Suprapubic skin (tissue), 4 donors: ENCODE measurements at regions not wholly inside any gene's neighbourhood (a gene's known extent, or its start where the extent isn't known, plus 50 kb on each side); places are given as distances from the start of the nearest gene placed in this dataset.

Experiments
- DNase-seq, 2 donors: peaks; one replicate each; pipeline ENCODE4 v3.0.0-alpha.2; 2019; ENCODE audit warnings: low spot score in 2 of 2
- H3K27ac ChIP-seq: fragments of 200-600 bp; sonication (generic); one replicate; pipeline ENCODE4 v1.5.1; 2019
- H3K27me3 ChIP-seq: fragments of 200-600 bp; sonication (generic); one replicate; pipeline ENCODE4 v1.5.1; 2019
- H3K36me3 ChIP-seq: fragments of 200-600 bp; sonication (generic); one replicate; pipeline ENCODE4 v1.5.1; 2019
- H3K4me1 ChIP-seq: fragments of 200-600 bp; sonication (generic); one replicate; pipeline ENCODE4 v1.5.1; 2019
- H3K4me3 ChIP-seq: fragments of 200-600 bp; sonication (generic); one replicate; pipeline ENCODE4 v1.5.1; 2019; ENCODE audit warnings: mild to moderate bottlenecking
- H3K9me3 ChIP-seq: fragments of 200-600 bp; sonication (generic); one replicate; pipeline ENCODE4 v1.5.1; 2019
- CTCF ChIP-seq, 2 donors: fragments of 200-600 bp in 1 of 2; fragments of 450-650 bp in 1 of 2; sonication (generic) in 1 of 2; IDR thresholded peaks; one replicate each; pipeline ENCODE4 v1.5.1; 2016 to 2019; ENCODE audit warnings: antibody characterized with exemption in 2 of 2, mild to moderate bottlenecking in 1 of 2, moderate library complexity in 1 of 2
- EP300 ChIP-seq: sonication (generic); formaldehyde crosslinking; IDR thresholded peaks from one replicate; pipeline ENCODE4 v1.6.1; 2017; ENCODE audit warnings: antibody characterized with exemption
- POLR2A ChIP-seq, 2 donors: fragments of 450-650 bp; IDR thresholded peaks; one replicate each; pipeline ENCODE4 v1.6.1; 2017; ENCODE audit warnings: antibody characterized with exemption in 2 of 2, mild to moderate bottlenecking in 2 of 2, moderate library complexity in 2 of 2
- POLR2AphosphoS5 ChIP-seq, 3 donors: sonication (generic); formaldehyde crosslinking; IDR thresholded peaks; one replicate each; pipeline ENCODE4 v1.6.1; 2017; ENCODE audit warnings: antibody characterized with exemption in 3 of 3
- WGBS: methylation state at CpG from one replicate; pipeline ENCODE4 v1.1.5; 2018; 5-methylcytosine and 5-hydroxymethylcytosine counted together

- no peaks in the 10 kb centered on the region for H3K36me3 ChIP-seq
- H3K27me3 ChIP-seq: no peaks in the 10 kb centered on the region
- DNase-seq: no peak
- no peak overlapping the region for H3K27ac ChIP-seq
- no peaks in the 10 kb centered on the region for H3K9me3 ChIP-seq
- 94% methylated on average over 4 of the region's 9 CpGs for WGBS
- TF ChIP-seq POLR2AphosphoS5 (IDR thresholded peaks at IDR 0.05): no peak
- TF ChIP-seq EP300: no peak
- no peak for TF ChIP-seq POLR2A (IDR thresholded peaks at IDR 0.05)
- no peak overlapping the region for H3K4me3 ChIP-seq
- H3K4me1 ChIP-seq: no peaks in the 10 kb centered on the region
Measured at GRCh38 chr5:105982526-105982925, 1688.2 kb downstream of the EFNA5 start.

- no peak for DNase-seq
- Histone ChIP-seq H3K36me3 (no peaks in the 10 kb centered on the region), H3K9me3 (no peaks in the 10 kb centered on the region), H3K4me1 (no peaks in the 10 kb centered on the region), H3K4me3 (no peak overlapping the region), H3K27ac (no peak overlapping the region), H3K27me3 (no peaks in the 10 kb centered on the region)
- TF ChIP-seq CTCF (IDR thresholded peaks at IDR 0.05): no peak
- TF ChIP-seq EP300: no peak
- no peak for TF ChIP-seq POLR2A (IDR thresholded peaks at IDR 0.05)
- no peak for TF ChIP-seq POLR2AphosphoS5 (IDR thresholded peaks at IDR 0.05)
- 29% methylated on average over 1 of the region's 1 CpG for WGBS
Measured at GRCh38 chr5:105978011-105978410, 1692.7 kb downstream of the EFNA5 start.

GRCh38 chr5:105977163-105977562, 1693.6 kb downstream of the EFNA5 start:
- DNase-seq: no peak
- no peaks in the 10 kb centered on the region for H3K9me3 ChIP-seq
- no peaks in the 10 kb centered on the region for H3K27me3 ChIP-seq
- H3K36me3 ChIP-seq: no peaks in the 10 kb centered on the region
- WGBS: 48% methylated on average over 3 of the region's 3 CpGs
- H3K27ac ChIP-seq: no peak overlapping the region
- H3K4me3 ChIP-seq: no peak overlapping the region
- H3K4me1 ChIP-seq: no peaks in the 10 kb centered on the region
- TF ChIP-seq POLR2AphosphoS5 (IDR thresholded peaks at IDR 0.05) (no peak), EP300 (no peak), CTCF (IDR thresholded peaks at IDR 0.05) (no peak), POLR2A (IDR thresholded peaks at IDR 0.05) (no peak)

- H3K4me3 ChIP-seq: no peak overlapping the region
- TF ChIP-seq CTCF (IDR thresholded peaks at IDR 0.05) (no peak), POLR2A (IDR thresholded peaks at IDR 0.05) (no peak), EP300 (no peak), POLR2AphosphoS5 (IDR thresholded peaks at IDR 0.05) (no peak)
- H3K4me1 ChIP-seq: no peaks in the 10 kb centered on the region
- no peak for DNase-seq
- H3K36me3 ChIP-seq: no peaks in the 10 kb centered on the region
- H3K9me3 ChIP-seq: no peaks in the 10 kb centered on the region
- H3K27me3 ChIP-seq: no peaks in the 10 kb centered on the region
- H3K27ac ChIP-seq: no peak overlapping the region
Measured at GRCh38 chr5:105970919-105971318, 1699.8 kb downstream of the EFNA5 start.

GRCh38 chr5:105968981-105969380, 1701.8 kb downstream of the EFNA5 start:
- 81% methylated on average over 3 of the region's 3 CpGs for WGBS
- DNase-seq: no peak
- H3K36me3 ChIP-seq: no peaks in the 10 kb centered on the region
- H3K27me3 ChIP-seq: no peaks in the 10 kb centered on the region
- TF ChIP-seq POLR2AphosphoS5 (IDR thresholded peaks at IDR 0.05) (no peak), CTCF (IDR thresholded peaks at IDR 0.05) (no peak), POLR2A (IDR thresholded peaks at IDR 0.05) (no peak), EP300 (no peak)
- no peak overlapping the region for H3K27ac ChIP-seq
- no peaks in the 10 kb centered on the region for H3K9me3 ChIP-seq
- no peaks in the 10 kb centered on the region for H3K4me1 ChIP-seq
- no peak overlapping the region for H3K4me3 ChIP-seq

GRCh38 chr5:105963696-105964255, 1707.0 kb downstream of the EFNA5 start:
- no peak for DNase-seq
- WGBS: 36% methylated on average over 2 of the region's 2 CpGs
- Histone ChIP-seq H3K27me3 (no peaks in the 10 kb centered on the region), H3K27ac (no peak overlapping the region), H3K9me3 (no peaks in the 10 kb centered on the region), H3K4me1 (no peaks in the 10 kb centered on the region), H3K4me3 (no peak overlapping the region), H3K36me3 (no peaks in the 10 kb centered on the region)
- TF ChIP-seq POLR2AphosphoS5 (IDR thresholded peaks at IDR 0.05) (no peak), EP300 (no peak), CTCF (IDR thresholded peaks at IDR 0.05) (no peak), POLR2A (IDR thresholded peaks at IDR 0.05) (no peak)
